B cell (primary cell): ENCODE measurements at regions not wholly inside any gene's neighbourhood (a gene's known extent, or its start where the extent isn't known, plus 50 kb on each side); places are given as distances from the start of the nearest gene placed in this dataset.

Source experiments
- ATAC-seq: fragments of 200-7000 bp; cut with Tn5 transposase; one replicate; pipeline ENCODE4 v1.10.0; 2021; ENCODE audit warnings: low read depth, mild to moderate bottlenecking, moderate number of reproducible peaks, moderate library complexity
- CTCF ChIA-PET: fragments of 350-600 bp; sonication (Branson Sonifier 250); formaldehyde crosslinking; loops from one replicate; lab custom pipeline; 2021; ENCODE audit warnings: antibody characterized with exemption, inconsistent platforms; lab: Charles Lee
- POLR2A ChIA-PET: fragments of 350-600 bp; sonication (Branson Sonifier 250); formaldehyde crosslinking; loops from one replicate; lab custom pipeline; 2021; ENCODE audit warnings: antibody characterized with exemption; lab: Charles Lee
- DNase-seq: peaks from one replicate; pipeline ENCODE4 v3.0.0; 2013
- H2AFZ ChIP-seq: 2 replicates; pipeline ENCODE4 v1.6.1; 2012; ENCODE audit warnings: mild to moderate bottlenecking, low read depth, low read length; ENCODE audit not compliant: insufficient read depth, poor library complexity, severe bottlenecking
- H3K27ac ChIP-seq, 2 donors: 1 replicate in 1 of 2; 2 replicates in 1 of 2; pipeline ENCODE4 v1.5.1; 2012 to 2013; ENCODE audit warnings: low read length in 2 of 2, mild to moderate bottlenecking in 2 of 2, moderate library complexity in 1 of 2
- H3K27me3 ChIP-seq, 4 experiments: fragments of 200-600 bp in 1 of 4; sonication (generic) in 1 of 4; replicated peaks in 1 of 4; 1 replicate in 2 of 4; 2 replicates in 2 of 4; pipeline versions ENCODE4 v1.6.1 to v1.7.0; 2013 to 2016; ENCODE audit warnings: low read length in 3 of 4, mild to moderate bottlenecking in 2 of 4, mixed read lengths in 1 of 4, moderate library complexity in 1 of 4; ENCODE audit not compliant: insufficient read depth in 4 of 4, control insufficient read depth in 3 of 4; ENCODE audit errors: control extremely low read depth in 1 of 4
- H3K36me3 ChIP-seq, 2 experiments: replicated peaks in 1 of 2; 1 replicate in 1 of 2; 2 replicates in 1 of 2; pipeline versions ENCODE4 v1.6.1 to v1.7.1; 2013; ENCODE audit warnings: low read length in 1 of 2; ENCODE audit not compliant: insufficient read depth in 2 of 2, control insufficient read depth in 1 of 2; ENCODE audit errors: control extremely low read depth in 1 of 2, extremely low read depth in 1 of 2
- H3K4me1 ChIP-seq, 2 donors: fragments of 200-600 bp in 1 of 2; sonication (generic) in 1 of 2; 1 replicate in 1 of 2; 2 replicates in 1 of 2; pipeline versions ENCODE4 v1.5.1 to v1.6.1; 2013 to 2017; ENCODE audit warnings: low read length in 2 of 2; ENCODE audit not compliant: control insufficient read depth in 2 of 2, insufficient read depth in 2 of 2
- H3K4me2 ChIP-seq: replicated peaks from 2 replicates; pipeline ENCODE3; 2012; ENCODE audit warnings: mild to moderate bottlenecking, low read depth, low read length; ENCODE audit not compliant: poor library complexity, severe bottlenecking
- H3K4me3 ChIP-seq, 5 experiments: fragments of 200-600 bp in 1 of 5; sonication (generic) in 1 of 5; 1 replicate in 3 of 5; 2 replicates in 2 of 5; pipeline versions ENCODE4 v1.5.1 to v1.7.0; 2011 to 2016; ENCODE audit warnings: low read length in 4 of 5, mild to moderate bottlenecking in 4 of 5, low read depth in 2 of 5, control low read depth in 1 of 5, moderate library complexity in 1 of 5; ENCODE audit not compliant: insufficient read depth in 1 of 5; ENCODE audit errors: control extremely low read depth in 1 of 5, extremely low read depth in 1 of 5
- H3K79me2 ChIP-seq: fragments of 200-600 bp; sonication (generic); one replicate; pipeline ENCODE4 v1.6.0; 2016; ENCODE audit warnings: low read length; ENCODE audit not compliant: control insufficient read depth, insufficient read depth
- H3K9ac ChIP-seq: fragments of 200-600 bp; sonication (generic); 2 replicates; pipeline ENCODE4 v1.6.1; 2017; ENCODE audit warnings: mild to moderate bottlenecking, low read length, moderate library complexity
- H3K9me3 ChIP-seq, 3 donors: one replicate each; pipeline versions ENCODE4 v1.6.1 to v1.7.1; 2013; ENCODE audit warnings: low read length in 2 of 3; ENCODE audit not compliant: control insufficient read depth in 2 of 3, insufficient read depth in 1 of 3; ENCODE audit errors: control extremely low read depth in 1 of 3
- H4K20me1 ChIP-seq: 2 replicates; pipeline ENCODE4 v1.6.0; 2012; ENCODE audit warnings: mild to moderate bottlenecking, low read length; ENCODE audit not compliant: insufficient read depth, control insufficient read depth, poor library complexity, severe bottlenecking
- H3K27ac Mint-ChIP-seq: one replicate; pipeline ENCODE4 v1.8.0; 2021; ENCODE audit warnings: mixed read lengths
- H3K27me3 Mint-ChIP-seq: one replicate; pipeline ENCODE4 v1.8.0; 2021; ENCODE audit warnings: mixed read lengths
- H3K4me1 Mint-ChIP-seq: one replicate; pipeline ENCODE4 v1.8.0; 2021; ENCODE audit warnings: mixed read lengths
- H3K4me3 Mint-ChIP-seq: one replicate; pipeline ENCODE4 v1.8.0; 2021; ENCODE audit warnings: mixed read lengths
- H3K9me3 Mint-ChIP-seq: one replicate; pipeline ENCODE4 v1.8.0; 2022; ENCODE audit warnings: mixed read lengths; ENCODE audit not compliant: insufficient read depth
- CTCF ChIP-seq: fragments of 200-600 bp; IDR thresholded peaks from one replicate; pipeline ENCODE4 v1.8.0; 2022; ENCODE audit warnings: antibody characterized with exemption, mild to moderate bottlenecking
- EZH2 ChIP-seq: IDR thresholded peaks from 2 replicates; pipeline ENCODE4 v1.6.1; 2012; ENCODE audit warnings: borderline replicate concordance, low read depth, mild to moderate bottlenecking, moderate library complexity, low read length; ENCODE audit not compliant: insufficient read depth, poor library complexity, severe bottlenecking
- intact Hi-C: fragments of 100-400 bp; cut with micrococcal nuclease; formaldehyde crosslinking; loops from one replicate; pipeline ENCODE4 v1.10.0; 2022

GRCh38 chrX:64853424-64853823 lies 122.8 kb downstream of the ZC4H2 start:
- H3K27me3 Mint-ChIP-seq = no peaks in the 10 kb centered on the region
- no peak overlapping the region for H3K27ac Mint-ChIP-seq
- H3K9me3 Mint-ChIP-seq = peaks cover 9% of the 10 kb centered on the region

More at GRCh38 chrX:64853424-64853823, 122.8 kb downstream of the ZC4H2 start:
- DNase-seq = no peak
- TF ChIP-seq CTCF = no peak
- no peak for TF ChIP-seq EZH2
- ChIA-PET POLR2A (no interaction called here), CTCF (no interaction called here)
- no peak overlapping the region for H3K4me3 Mint-ChIP-seq
- H3K4me1 Mint-ChIP-seq = peaks cover 28% of the 10 kb centered on the region
- no peak overlapping the region for H3K4me3 ChIP-seq
- intact Hi-C loops = no loop called here
- no peak for ATAC-seq
- no peaks in the 10 kb centered on the region for H3K79me2 ChIP-seq
- H3K27ac ChIP-seq = no peak overlapping the region
- H4K20me1 ChIP-seq = no peaks in the 10 kb centered on the region
- no peaks in the 10 kb centered on the region for H3K27me3 ChIP-seq
- no peaks in the 10 kb centered on the region for H3K36me3 ChIP-seq
- H3K4me2 ChIP-seq = no peak overlapping the region
- H3K9me3 ChIP-seq = peaks cover 0 to 37% (median 35%) of the 10 kb centered on the region in 3 donors
- peaks cover 25 to 29% of the 10 kb centered on the region in 2 donors for H3K4me1 ChIP-seq
- H2AFZ ChIP-seq = no peak overlapping the region
- no peak overlapping the region for H3K9ac ChIP-seq
